ENCODE measurements at regions not wholly inside any gene's neighbourhood (a gene's known extent, or its start where the extent isn't known, plus 50 kb on each side); places are given as distances from the start of the nearest gene placed in this dataset.

GRCh38 chr17:83182620-83183101, 103.3 kb downstream of the METRNL start:
- TF ChIP-seq CTCF (IDR thresholded peaks at IDR 0.05; ENCODE audit: extremely low read depth, missing control alignments) = no peak
- no peak for DNase-seq (ENCODE audit: low spot score)

GRCh38 chr17:83183145-83183948, 103.9 kb downstream of the METRNL start:
- no peak for TF ChIP-seq CTCF (IDR thresholded peaks at IDR 0.05; ENCODE audit: extremely low read depth, missing control alignments)
- DNase-seq (ENCODE audit: low spot score) = no peak

DNA sequence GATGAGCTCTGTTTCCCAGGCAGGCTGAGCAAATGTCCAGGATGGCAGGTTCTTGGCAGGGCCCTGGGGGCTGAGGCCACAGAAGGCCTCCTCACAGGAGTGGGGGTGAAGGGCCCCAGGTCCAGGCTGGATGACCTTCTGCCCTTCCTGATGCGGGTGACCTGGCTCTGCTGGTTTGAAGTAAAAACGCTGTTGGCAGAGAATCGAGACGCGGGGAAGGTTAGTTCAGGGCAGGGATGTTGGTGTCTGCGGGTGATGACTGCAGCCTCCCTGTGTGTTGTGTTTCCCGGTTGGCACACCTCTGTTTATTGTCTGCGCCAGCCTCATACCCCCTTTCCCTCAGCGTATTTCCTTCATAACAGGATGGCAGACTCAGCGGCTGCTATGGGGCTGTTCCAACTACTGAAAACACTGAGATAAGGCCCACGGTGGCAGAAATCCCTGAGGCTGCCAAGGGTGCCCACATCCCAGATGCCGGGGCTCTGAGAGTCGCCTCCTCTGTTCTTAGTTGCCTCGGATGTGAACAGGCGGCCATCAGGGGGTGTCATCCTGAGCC, 104.6 kb downstream of the METRNL start:
- TF ChIP-seq CTCF (IDR thresholded peaks at IDR 0.05; ENCODE audit: extremely low read depth, missing control alignments) = no peak
- no peak for DNase-seq (ENCODE audit: low spot score)

- DNase-seq (ENCODE audit: low spot score) = no peak
- TF ChIP-seq CTCF (IDR thresholded peaks at IDR 0.05; ENCODE audit: extremely low read depth, missing control alignments) = no peak
Observed at GRCh38 chr17:83185023-83186002, 105.9 kb downstream of the METRNL start.

GRCh38 chr17:83186226-83186625, 106.8 kb downstream of the METRNL start:
- TF ChIP-seq CTCF (IDR thresholded peaks at IDR 0.05; ENCODE audit: extremely low read depth, missing control alignments) = no peak
- DNase-seq (ENCODE audit: low spot score) = no peak

GRCh38 chr17:83186751-83187421, 107.5 kb downstream of the METRNL start:
- DNase-seq (ENCODE audit: low spot score) = no peak
- TF ChIP-seq CTCF (IDR thresholded peaks at IDR 0.05; ENCODE audit: extremely low read depth, missing control alignments) = no peak
